ENCODE measurements at regions not wholly inside any gene's neighbourhood (a gene's known extent, or its start where the extent isn't known, plus 50 kb on each side); places are given as distances from the start of the nearest gene placed in this dataset.

DNA sequence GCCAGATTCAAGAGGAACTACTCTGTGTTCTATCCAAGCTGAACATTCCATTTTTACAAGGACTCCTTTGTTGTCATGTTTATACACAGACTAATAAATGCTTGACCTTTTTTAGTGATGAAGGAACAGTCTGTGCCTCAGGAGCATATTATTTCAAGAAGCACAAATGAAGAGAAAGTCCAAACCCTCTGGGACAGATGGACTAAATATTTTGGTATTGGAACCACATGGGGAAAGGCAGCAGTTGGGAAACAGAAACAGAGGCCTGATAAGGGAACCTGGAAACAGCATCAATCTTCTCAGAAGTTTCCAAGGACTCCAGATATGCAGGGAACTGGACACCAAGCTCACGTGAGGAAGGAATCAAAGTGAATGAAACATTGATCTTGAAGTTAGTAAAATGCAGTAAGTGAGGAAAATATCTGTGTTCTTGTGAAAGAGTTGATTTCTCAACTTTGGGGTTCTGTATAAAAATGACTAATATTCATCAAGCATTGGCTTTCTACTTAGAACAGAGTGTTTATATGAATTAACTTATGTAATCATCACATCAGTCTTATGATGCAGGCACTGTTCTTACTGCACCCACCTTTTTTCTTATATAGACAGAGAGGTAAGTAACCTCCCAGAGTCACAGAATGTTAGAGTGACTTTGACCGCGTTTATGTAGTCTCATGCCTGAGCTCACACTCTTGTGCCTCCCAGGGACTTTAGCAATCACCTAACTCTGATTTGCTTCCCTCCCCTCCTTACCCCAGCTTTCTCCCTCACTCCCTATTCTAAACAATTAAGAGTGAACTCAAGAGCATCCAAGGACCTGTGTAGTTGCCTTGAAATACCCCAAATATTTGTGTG, 148.9 kb upstream of the JADE1 start:
- ATAC-seq (ENCODE audit: low FRiP score in 2 of 2) (peak; percentile 72 to 77), DNase-seq (no peak)
- Histone ChIP-seq H3K27ac (peak overlapping the region; percentile 45 to 83 (median 77)), H3K36me3 (no peaks in the 10 kb centered on the region), H3K4me1 (peaks cover 15 to 27% (median 20%) of the 10 kb centered on the region in 4 donors), H3K9me3 (no peaks in the 10 kb centered on the region), H3K27me3 (no peaks in the 10 kb centered on the region), H3K4me3 (no peak overlapping the region)
- 63 to 76% methylated on average over 3 of the region's 3 CpGs for WGBS, 2 donors
- TF ChIP-seq, protein P1, sequence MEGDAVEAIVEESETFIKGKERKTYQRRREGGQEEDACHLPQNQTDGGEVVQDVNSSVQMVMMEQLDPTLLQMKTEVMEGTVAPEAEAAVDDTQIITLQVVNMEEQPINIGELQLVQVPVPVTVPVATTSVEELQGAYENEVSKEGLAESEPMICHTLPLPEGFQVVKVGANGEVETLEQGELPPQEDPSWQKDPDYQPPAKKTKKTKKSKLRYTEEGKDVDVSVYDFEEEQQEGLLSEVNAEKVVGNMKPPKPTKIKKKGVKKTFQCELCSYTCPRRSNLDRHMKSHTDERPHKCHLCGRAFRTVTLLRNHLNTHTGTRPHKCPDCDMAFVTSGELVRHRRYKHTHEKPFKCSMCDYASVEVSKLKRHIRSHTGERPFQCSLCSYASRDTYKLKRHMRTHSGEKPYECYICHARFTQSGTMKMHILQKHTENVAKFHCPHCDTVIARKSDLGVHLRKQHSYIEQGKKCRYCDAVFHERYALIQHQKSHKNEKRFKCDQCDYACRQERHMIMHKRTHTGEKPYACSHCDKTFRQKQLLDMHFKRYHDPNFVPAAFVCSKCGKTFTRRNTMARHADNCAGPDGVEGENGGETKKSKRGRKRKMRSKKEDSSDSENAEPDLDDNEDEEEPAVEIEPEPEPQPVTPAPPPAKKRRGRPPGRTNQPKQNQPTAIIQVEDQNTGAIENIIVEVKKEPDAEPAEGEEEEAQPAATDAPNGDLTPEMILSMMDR (IDR thresholded peaks at IDR 0.05), result no peak
- TF ChIP-seq EP300 (IDR thresholded peaks at IDR 0.05) (peak in 1 of 4 donors; percentile 83), POLR2AphosphoS5 (IDR thresholded peaks at IDR 0.05) (peak in 1 of 2 donors; percentile 30)

DNA sequence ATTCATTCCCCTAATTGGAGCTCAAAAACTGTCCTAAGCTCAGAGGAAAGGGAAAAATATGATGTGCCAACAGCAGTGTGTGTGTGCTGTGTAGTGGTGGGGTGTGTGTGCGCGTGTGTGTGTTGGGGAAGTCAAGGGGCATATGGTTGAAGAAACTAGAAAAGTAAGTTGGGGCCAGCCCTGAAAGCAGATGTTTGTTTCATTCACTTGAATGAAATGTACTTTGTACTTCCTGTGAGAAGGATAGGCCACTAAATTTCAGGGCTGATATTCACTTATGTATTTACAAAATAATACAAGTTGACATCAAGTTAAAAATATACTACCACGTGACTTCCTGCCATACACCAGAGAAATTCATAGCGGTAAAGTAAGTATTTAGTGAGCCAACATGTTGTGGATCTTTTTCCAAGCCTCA, 151.3 kb upstream of the JADE1 start:
- Histone ChIP-seq H3K27me3 (no peaks in the 10 kb centered on the region), H3K9me3 (peaks cover 0 to 9% (median 0%) of the 10 kb centered on the region in 4 donors), H3K4me3 (no peak overlapping the region), H3K36me3 (no peaks in the 10 kb centered on the region), H3K4me1 (peaks cover 15 to 27% (median 20%) of the 10 kb centered on the region in 4 donors), H3K27ac (peak overlapping the region; percentile 11 to 83 (median 68))
- 50 to 60% methylated on average over 4 of the region's 4 CpGs for WGBS, 2 donors
- no peak for DNase-seq
- ATAC-seq (ENCODE audit: low FRiP score in 2 of 2), result no peak
- TF ChIP-seq POLR2A (IDR thresholded peaks at IDR 0.05) (no peak), POLR2AphosphoS5 (IDR thresholded peaks at IDR 0.05) (no peak), EP300 (IDR thresholded peaks at IDR 0.05) (no peak)
- TF ChIP-seq, protein P1 (IDR thresholded peaks at IDR 0.05), result no peak

DNA sequence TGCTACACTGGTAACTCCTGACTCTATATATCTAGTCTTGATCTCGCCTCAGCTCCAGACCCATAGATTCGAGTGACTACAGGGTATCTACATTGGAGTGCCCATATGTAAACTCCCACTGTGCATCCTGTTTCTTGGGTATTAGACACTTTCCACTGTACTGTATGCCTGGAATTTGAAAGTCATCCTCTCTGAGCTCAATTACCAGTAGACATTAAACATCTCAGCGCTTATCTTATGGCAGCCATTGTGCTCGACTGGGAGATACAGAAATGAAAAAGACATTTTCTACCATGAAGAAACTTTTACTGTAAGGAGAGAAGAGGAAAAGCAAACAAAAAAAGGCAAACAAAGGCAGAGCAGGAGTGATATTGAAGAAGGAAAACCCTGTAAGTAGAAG, 151.9 kb upstream of the JADE1 start:
- WGBS, 2 donors, result 86 to 97% methylated on average over 4 of the region's 4 CpGs
- Histone ChIP-seq H3K27ac (peak overlapping the region; percentile 11 to 83 (median 52)), H3K4me1 (peaks cover 15 to 27% (median 20%) of the 10 kb centered on the region in 4 donors)

DNA sequence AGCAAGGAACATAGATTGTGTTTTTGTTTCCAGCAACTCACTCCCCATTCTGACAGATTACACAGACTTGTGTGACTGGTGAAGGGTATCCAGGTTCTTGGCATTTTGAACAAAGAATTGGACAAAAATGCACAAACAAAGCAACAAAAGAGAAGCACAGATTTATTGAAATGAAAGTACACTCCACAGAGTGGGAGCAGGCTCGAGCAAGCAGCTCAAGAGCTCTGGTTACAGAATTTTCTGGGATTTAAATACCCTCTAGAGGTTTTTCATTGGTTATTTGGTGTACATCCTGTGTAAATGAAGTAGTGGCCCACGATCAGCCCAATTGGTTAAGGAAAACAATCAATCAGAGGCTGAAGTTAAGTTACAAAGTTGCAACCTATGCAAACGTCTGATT, 155.0 kb upstream of the JADE1 start:
- no peak for DNase-seq
- Histone ChIP-seq H3K4me1 (peaks cover 5 to 11% (median 7%) of the 10 kb centered on the region in 4 donors), H3K27me3 (no peaks in the 10 kb centered on the region), H3K4me3 (no peak overlapping the region), H3K27ac (no peak overlapping the region), H3K9me3 (peaks cover 0 to 9% (median 0%) of the 10 kb centered on the region in 4 donors), H3K36me3 (no peaks in the 10 kb centered on the region)
- 70 to 78% methylated on average over 3 of the region's 3 CpGs for WGBS, 2 donors
- TF ChIP-seq POLR2AphosphoS5 (IDR thresholded peaks at IDR 0.05), result no peak
- no peak for TF ChIP-seq POLR2A (IDR thresholded peaks at IDR 0.05)
- no peak for TF ChIP-seq EP300 (IDR thresholded peaks at IDR 0.05)
- TF ChIP-seq, protein P1 (IDR thresholded peaks at IDR 0.05), result no peak
- ATAC-seq (ENCODE audit: low FRiP score in 2 of 2), result no peak

More for the DNA sequence above, 151.9 kb upstream of the JADE1 start:
- no peak for ATAC-seq (ENCODE audit: low FRiP score in 2 of 2)
- H3K27me3 ChIP-seq, result no peaks in the 10 kb centered on the region
- H3K9me3 ChIP-seq, result peaks cover 0 to 9% (median 0%) of the 10 kb centered on the region in 4 donors
- H3K36me3 ChIP-seq, result no peaks in the 10 kb centered on the region
- no peak overlapping the region for H3K4me3 ChIP-seq
- TF ChIP-seq, protein P1 (IDR thresholded peaks at IDR 0.05), result no peak
- no peak for TF ChIP-seq POLR2AphosphoS5 (IDR thresholded peaks at IDR 0.05)
- no peak for TF ChIP-seq EP300 (IDR thresholded peaks at IDR 0.05)
- TF ChIP-seq POLR2A (IDR thresholded peaks at IDR 0.05), result no peak
- no peak for DNase-seq

All from upper lobe of left lung (tissue), 6 donors.